A549 (cell line): ENCODE measurements at regions not wholly inside any gene's neighbourhood (a gene's known extent, or its start where the extent isn't known, plus 50 kb on each side); places are given as distances from the start of the nearest gene placed in this dataset.

ENCODE experiments used
- JUNB ChIP-seq: fragments of >200 bp; sonication (Bioruptor Twin); formaldehyde crosslinking; IDR thresholded peaks from 2 replicates; pipeline ENCODE4 v1.6.1; 2016
- MYC ChIP-seq: IDR thresholded peaks from 2 replicates; pipeline ENCODE4 v1.6.1; 2012; ENCODE audit warnings: mild to moderate bottlenecking, inconsistent platforms, low read length, improper control_type of control experiment, borderline replicate concordance
- POLR2A ChIP-seq: IDR thresholded peaks from 2 replicates; pipeline ENCODE4 v1.6.1; 2012; ENCODE audit warnings: mild to moderate bottlenecking, low read length
- RARB ChIP-seq: fragments of 250-450 bp; sonication (Bioruptor Pico); IDR thresholded peaks from 2 replicates; pipeline ENCODE4 v1.8.0; 2021; ENCODE audit warnings: mild to moderate bottlenecking, moderate library complexity
- RCOR1 ChIP-seq: fragments of 150-350 bp; IDR thresholded peaks from 2 replicates; pipeline ENCODE4 v1.6.1; 2014; ENCODE audit warnings: antibody characterized with exemption, low read length, low read depth
- TP53 ChIP-seq: fragments of 250-450 bp; sonication (Bioruptor Pico); IDR thresholded peaks from 2 replicates; pipeline ENCODE4 v1.5.0; 2021; ENCODE audit warnings: mild to moderate bottlenecking, moderate library complexity
- TF ChIP-seq, protein P1 (sequence below): fragments of >200 bp; sonication (Bioruptor Twin); formaldehyde crosslinking; IDR thresholded peaks from 3 replicates; pipeline ENCODE4 v1.5.1; 2016
- TF ChIP-seq, protein P2 (sequence below): fragments of 250-450 bp; sonication (Bioruptor Pico); IDR thresholded peaks from 2 replicates; pipeline ENCODE4 v1.5.0; 2021; ENCODE audit warnings: mild to moderate bottlenecking, moderate library complexity, borderline replicate concordance
- TF ChIP-seq, protein P3 (sequence below): fragments of >200 bp; sonication (Bioruptor Twin); formaldehyde crosslinking; IDR thresholded peaks from 3 replicates; pipeline ENCODE4 v1.6.1; 2016
- TF ChIP-seq, protein P4 (sequence below): fragments of 450-650 bp; IDR thresholded peaks from 2 replicates; pipeline ENCODE4 v1.6.1; 2014; ENCODE audit warnings: antibody characterized with exemption

DNA sequence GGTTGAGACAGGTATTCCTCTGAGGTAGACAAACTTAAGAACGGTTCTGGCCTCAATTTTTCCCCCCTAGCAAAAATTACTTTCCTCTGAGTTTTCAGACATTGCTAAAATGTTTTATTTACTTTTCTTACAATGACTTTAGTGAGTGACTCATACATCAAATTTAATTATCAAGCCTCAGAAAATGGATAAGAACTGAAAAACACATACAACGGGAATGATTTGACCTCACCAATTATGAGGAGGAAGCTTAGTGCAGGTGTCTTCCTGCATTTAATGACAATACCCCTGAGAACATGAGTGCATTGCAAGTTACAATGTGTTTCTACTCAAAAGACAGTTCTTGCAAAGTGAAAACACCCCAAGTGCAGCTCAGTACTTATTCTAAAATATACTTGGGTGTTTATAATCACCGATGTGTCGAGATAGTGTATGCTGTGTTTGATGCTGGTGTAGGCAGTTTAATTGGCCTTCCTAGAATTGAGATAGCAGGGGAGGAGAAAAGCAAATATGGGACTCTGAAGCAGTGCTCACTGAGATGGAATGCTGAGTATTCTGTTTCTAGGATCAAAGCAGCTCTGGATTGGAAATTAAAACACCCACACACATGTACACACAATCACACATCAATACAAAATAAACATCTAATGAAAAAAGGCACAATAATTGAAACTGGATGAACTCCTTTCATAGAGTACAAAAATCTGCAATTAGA is 189.5 kb upstream of the SLC10A2 start:
- no peak for TF ChIP-seq POLR2A
- no peak for TF ChIP-seq JUNB
- TF ChIP-seq, protein P1, sequence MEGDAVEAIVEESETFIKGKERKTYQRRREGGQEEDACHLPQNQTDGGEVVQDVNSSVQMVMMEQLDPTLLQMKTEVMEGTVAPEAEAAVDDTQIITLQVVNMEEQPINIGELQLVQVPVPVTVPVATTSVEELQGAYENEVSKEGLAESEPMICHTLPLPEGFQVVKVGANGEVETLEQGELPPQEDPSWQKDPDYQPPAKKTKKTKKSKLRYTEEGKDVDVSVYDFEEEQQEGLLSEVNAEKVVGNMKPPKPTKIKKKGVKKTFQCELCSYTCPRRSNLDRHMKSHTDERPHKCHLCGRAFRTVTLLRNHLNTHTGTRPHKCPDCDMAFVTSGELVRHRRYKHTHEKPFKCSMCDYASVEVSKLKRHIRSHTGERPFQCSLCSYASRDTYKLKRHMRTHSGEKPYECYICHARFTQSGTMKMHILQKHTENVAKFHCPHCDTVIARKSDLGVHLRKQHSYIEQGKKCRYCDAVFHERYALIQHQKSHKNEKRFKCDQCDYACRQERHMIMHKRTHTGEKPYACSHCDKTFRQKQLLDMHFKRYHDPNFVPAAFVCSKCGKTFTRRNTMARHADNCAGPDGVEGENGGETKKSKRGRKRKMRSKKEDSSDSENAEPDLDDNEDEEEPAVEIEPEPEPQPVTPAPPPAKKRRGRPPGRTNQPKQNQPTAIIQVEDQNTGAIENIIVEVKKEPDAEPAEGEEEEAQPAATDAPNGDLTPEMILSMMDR = no peak
- TF ChIP-seq, protein P2, sequence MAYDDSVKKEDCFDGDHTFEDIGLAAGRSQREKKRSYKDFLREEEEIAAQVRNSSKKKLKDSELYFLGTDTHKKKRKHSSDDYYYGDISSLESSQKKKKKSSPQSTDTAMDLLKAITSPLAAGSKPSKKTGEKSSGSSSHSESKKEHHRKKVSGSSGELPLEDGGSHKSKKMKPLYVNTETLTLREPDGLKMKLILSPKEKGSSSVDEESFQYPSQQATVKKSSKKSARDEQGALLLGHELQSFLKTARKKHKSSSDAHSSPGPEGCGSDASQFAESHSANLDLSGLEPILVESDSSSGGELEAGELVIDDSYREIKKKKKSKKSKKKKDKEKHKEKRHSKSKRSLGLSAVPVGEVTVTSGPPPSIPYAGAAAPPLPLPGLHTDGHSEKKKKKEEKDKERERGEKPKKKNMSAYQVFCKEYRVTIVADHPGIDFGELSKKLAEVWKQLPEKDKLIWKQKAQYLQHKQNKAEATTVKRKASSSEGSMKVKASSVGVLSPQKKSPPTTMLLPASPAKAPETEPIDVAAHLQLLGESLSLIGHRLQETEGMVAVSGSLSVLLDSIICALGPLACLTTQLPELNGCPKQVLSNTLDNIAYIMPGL = no peak
- no peak for TF ChIP-seq RCOR1
- TF ChIP-seq TP53 (CRISPR knock-in tag) = no peak
- TF ChIP-seq MYC = no peak
- TF ChIP-seq, protein P3, sequence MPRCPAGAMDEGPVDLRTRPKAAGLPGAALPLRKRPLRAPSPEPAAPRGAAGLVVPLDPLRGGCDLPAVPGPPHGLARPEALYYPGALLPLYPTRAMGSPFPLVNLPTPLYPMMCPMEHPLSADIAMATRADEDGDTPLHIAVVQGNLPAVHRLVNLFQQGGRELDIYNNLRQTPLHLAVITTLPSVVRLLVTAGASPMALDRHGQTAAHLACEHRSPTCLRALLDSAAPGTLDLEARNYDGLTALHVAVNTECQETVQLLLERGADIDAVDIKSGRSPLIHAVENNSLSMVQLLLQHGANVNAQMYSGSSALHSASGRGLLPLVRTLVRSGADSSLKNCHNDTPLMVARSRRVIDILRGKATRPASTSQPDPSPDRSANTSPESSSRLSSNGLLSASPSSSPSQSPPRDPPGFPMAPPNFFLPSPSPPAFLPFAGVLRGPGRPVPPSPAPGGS = no peak
- TF ChIP-seq, protein P4, sequence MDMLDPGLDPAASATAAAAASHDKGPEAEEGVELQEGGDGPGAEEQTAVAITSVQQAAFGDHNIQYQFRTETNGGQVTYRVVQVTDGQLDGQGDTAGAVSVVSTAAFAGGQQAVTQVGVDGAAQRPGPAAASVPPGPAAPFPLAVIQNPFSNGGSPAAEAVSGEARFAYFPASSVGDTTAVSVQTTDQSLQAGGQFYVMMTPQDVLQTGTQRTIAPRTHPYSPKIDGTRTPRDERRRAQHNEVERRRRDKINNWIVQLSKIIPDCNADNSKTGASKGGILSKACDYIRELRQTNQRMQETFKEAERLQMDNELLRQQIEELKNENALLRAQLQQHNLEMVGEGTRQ = no peak
- TF ChIP-seq RARB (CRISPR knock-in tag) = no peak
